Muscle layer of duodenum (tissue), 2 donors: ENCODE measurements at regions not wholly inside any gene's neighbourhood (a gene's known extent, or its start where the extent isn't known, plus 50 kb on each side); places are given as distances from the start of the nearest gene placed in this dataset.
"Not testable (repeated sequence)": the region's sequence is repeated elsewhere in the genome, so short reads cannot be mapped to it uniquely, and the experiment has no call there.

Experiments used
- H3K27ac ChIP-seq: one replicate; pipeline ENCODE4 v1.7.0; 2013; ENCODE audit warnings: mild to moderate bottlenecking, low read length
- H3K27me3 ChIP-seq: one replicate; pipeline ENCODE4 v1.7.0; 2013; ENCODE audit warnings: low read depth, mild to moderate bottlenecking, control low read depth, low read length
- H3K36me3 ChIP-seq, 2 donors: one replicate each; pipeline ENCODE4 v1.7.0; 2013; ENCODE audit warnings: low read length in 2 of 2, control low read depth in 1 of 2, mild to moderate bottlenecking in 1 of 2; ENCODE audit not compliant: insufficient read depth in 2 of 2, control insufficient read depth in 1 of 2
- H3K4me1 ChIP-seq, 2 donors: one replicate each; pipeline ENCODE4 v1.7.0; 2013; ENCODE audit warnings: low read length in 2 of 2, mild to moderate bottlenecking in 2 of 2, control low read depth in 1 of 2, moderate library complexity in 1 of 2; ENCODE audit not compliant: insufficient read depth in 2 of 2, control insufficient read depth in 1 of 2
- H3K4me3 ChIP-seq, 2 donors: one replicate each; pipeline ENCODE4 v1.7.0; 2013; ENCODE audit warnings: low read length in 2 of 2, low read depth in 1 of 2, mild to moderate bottlenecking in 1 of 2
- H3K9me3 ChIP-seq, 2 donors: one replicate each; pipeline ENCODE4 v1.7.0; 2013; ENCODE audit warnings: low read length in 2 of 2, control low read depth in 1 of 2, mild to moderate bottlenecking in 1 of 2; ENCODE audit not compliant: control insufficient read depth in 1 of 2
- donor health status: healthy.

DNA sequence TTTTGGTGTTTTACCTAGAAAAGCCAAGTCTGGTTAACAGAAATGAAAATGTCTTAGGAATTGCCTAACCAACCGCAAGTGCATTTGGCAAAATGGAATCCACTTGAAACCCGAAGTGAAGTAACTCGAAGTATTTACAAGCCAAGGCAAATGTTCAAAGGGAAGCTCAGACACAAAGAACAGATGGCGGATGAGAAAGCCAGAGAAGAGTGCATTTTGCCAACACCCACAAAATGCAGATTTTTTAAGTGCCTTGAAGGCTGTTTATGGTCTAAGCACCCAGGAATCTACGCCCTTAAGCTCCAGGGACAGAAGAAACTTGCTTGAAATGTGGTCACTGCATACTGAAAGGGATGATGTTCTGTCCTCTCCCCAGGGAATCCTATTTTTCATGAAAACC lies 70.0 kb upstream of the TBXT start:
- H3K27me3 ChIP-seq: no peaks in the 10 kb centered on the region
- H3K36me3 ChIP-seq: no peaks in the 10 kb centered on the region
- no peak overlapping the region for H3K27ac ChIP-seq
- H3K4me1 ChIP-seq: no peaks in the 10 kb centered on the region
- H3K4me3 ChIP-seq: no peak overlapping the region
- no peaks in the 10 kb centered on the region for H3K9me3 ChIP-seq

DNA sequence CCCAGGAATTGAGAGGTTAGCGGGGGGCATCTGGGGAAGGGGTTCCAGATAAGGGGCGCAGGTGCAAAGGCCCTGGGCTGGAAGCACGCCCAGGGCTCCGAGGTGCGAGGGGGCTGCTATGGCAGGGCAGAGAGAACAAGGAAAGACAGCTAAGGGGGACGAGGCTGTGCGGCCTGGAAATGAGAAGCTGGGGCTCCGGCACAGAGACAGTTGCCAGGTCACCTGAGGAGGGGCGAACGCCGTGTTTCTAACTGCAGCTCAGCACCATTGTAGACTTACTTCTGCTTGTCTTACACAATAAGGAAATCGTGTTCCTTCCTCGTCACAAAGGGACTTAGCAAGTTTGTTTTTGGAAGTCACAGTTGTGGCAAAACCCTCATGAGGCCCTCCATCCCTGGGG lies 68.9 kb upstream of the TBXT start:
- Histone ChIP-seq H3K4me3 (no peak overlapping the region), H3K27me3 (no peaks in the 10 kb centered on the region), H3K9me3 (no peaks in the 10 kb centered on the region), H3K27ac (no peak overlapping the region), H3K4me1 (no peaks in the 10 kb centered on the region), H3K36me3 (no peaks in the 10 kb centered on the region)

DNA sequence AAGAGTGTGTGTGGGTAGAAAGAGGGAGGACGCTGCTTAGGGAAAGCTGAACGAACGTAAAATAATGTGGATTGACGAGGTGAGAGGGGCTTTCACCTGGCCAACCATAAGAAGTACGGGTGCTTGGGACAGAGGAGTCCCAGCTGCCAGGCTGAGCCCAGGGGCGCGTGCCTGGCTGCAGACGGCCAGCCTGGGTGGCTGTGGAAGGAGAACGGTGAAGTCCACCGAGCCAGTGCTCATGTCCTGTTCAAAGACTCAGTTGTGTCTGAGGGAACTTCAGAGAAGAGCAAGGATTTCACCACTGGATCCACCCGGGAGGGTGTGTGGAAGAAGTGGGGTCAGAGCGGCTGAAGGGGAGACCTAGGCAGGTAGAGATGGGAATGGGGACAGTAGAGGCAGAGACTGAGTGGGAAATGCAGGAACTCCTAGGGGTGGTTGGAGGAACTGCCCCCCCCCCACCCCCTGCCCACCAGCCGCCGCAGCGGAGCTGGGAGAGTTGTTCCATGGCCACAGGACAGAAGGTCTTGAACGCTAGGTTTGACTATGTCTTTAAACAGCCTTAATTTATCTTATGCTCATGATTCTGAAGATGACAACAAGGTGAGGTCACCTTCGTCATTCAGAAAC lies 68.1 kb upstream of the TBXT start:
- no peak overlapping the region for H3K27ac ChIP-seq
- no peaks in the 10 kb centered on the region for H3K9me3 ChIP-seq
- H3K4me1 ChIP-seq: no peaks in the 10 kb centered on the region
- no peaks in the 10 kb centered on the region for H3K27me3 ChIP-seq
- no peaks in the 10 kb centered on the region for H3K36me3 ChIP-seq
- H3K4me3 ChIP-seq: no peak overlapping the region

DNA sequence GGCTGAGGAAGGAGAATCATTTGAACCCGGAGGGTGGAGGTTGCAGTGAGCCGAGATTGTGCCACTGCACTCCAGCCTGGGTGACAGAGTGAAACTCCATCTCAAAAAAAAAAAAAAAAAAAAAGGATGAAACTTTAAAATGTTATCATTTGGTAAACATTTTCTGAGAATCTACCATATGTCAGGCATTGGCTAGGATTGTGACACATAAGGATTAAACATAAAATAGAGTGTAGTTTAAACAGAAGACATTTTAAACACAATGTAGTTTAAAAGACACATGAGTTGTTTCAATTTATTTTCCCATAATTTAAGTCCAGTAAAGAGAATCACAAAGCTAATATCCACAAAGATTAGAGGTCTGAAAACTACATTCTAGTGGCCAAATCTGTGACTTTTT lies 63.5 kb upstream of the TBXT start:
- H3K4me3 ChIP-seq, H3K9me3 ChIP-seq, H3K27ac ChIP-seq, H3K27me3 ChIP-seq, H3K36me3 ChIP-seq, H3K4me1 ChIP-seq: not testable (repeated sequence)

DNA sequence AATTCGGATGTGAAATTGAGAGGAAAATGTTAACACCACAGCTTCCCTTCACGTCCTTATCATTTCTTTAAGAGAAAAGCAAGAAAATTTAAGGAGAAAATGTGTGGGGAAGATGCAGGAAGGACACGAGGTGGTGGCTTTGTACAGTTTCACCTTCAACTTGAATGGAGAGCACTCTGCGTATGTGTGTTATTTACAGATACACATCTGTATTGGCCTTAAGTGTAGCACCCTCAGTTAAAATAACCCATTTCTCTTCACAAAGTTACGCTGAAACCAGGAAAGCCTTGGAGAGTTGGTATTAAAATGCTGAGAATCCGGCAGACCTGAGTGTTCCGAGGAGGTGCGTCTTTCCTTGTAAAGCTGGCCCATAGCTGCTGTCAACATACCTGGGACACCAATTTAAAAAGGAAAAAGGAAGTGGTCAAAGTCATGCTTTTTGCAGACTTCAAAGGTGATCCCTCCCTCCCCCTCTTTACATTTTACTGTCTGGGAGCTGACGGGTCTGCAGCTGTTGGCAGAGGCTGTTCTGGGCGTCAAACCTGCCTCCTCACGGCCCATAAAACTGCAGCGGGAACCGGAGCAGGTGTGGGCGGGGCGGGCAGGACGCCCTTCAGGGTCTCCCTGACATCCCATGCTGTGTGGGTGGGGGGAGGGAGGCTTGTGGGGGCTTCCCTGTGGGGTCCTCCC lies 61.3 kb upstream of the TBXT start:
- no peak overlapping the region for H3K4me3 ChIP-seq
- no peaks in the 10 kb centered on the region for H3K4me1 ChIP-seq
- no peaks in the 10 kb centered on the region for H3K36me3 ChIP-seq
- no peak overlapping the region for H3K27ac ChIP-seq
- H3K9me3 ChIP-seq: no peaks in the 10 kb centered on the region
- H3K27me3 ChIP-seq: peaks cover 10% of the 10 kb centered on the region

DNA sequence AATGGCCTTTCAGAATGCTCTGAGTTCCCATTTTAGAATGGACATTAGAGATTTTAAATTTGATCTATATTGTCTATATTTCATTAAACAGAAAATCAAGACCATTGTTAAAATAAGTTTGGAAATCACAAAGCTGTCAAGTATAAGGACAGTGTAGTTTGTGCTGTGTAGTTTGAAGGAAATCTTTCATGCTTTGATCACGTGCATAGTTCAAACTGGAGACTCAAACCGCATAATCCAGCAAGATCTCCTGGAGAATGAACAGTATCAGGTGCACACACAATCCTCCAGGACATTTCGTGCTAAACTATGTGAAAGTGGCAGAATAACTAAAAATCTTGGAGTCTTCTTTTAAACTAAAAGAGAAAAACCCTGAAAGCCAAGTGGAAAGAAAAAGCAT lies 60.8 kb upstream of the TBXT start:
- H3K4me1 ChIP-seq: no peaks in the 10 kb centered on the region
- H3K9me3 ChIP-seq: no peaks in the 10 kb centered on the region
- no peak overlapping the region for H3K27ac ChIP-seq
- H3K4me3 ChIP-seq: no peak overlapping the region
- peaks cover 14% of the 10 kb centered on the region for H3K27me3 ChIP-seq
- no peaks in the 10 kb centered on the region for H3K36me3 ChIP-seq

DNA sequence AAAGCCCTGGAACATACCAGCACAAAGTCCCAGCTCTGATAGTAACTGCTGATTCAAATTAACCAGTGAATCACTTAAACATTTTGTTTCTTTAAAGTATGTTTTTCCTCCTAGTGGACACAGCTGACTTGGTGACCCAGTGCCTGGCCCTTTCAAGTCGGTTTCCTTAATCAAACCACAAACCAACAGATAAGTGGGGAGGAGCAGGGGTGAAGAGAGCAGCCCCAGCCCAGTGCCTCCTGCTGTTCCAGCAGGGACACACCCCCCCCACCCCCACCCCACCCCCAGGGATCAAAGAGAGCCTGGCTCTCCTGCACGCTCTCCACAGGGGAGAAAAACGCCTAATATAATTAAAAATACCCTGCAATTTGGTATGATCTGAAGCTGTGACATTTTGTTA lies 55.4 kb upstream of the TBXT start:
- Histone ChIP-seq H3K4me3 (no peak overlapping the region), H3K4me1 (no peaks in the 10 kb centered on the region), H3K27me3 (peaks cover 13% of the 10 kb centered on the region), H3K9me3 (no peaks in the 10 kb centered on the region), H3K27ac (no peak overlapping the region), H3K36me3 (no peaks in the 10 kb centered on the region)

DNA sequence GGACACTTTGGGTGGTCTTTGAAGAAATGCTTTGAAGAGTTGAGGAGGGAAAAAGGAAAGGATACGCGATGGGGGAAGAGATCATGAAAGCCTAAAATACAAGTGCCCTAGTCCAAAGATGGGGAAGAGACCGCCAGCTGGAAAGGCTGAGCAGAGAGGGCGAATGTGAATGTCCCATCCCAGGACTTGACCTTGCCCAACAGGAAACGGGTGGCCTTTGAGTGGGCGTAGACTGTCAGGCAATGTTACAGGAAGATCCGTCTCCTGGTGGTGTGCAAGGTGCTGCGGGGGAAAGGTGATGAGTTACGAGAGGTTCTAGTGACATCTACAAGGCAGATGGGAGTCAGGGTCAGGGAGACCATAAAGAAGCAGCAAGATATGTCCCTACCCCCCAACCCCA lies 55.0 kb upstream of the TBXT start:
- H3K9me3 ChIP-seq: no peaks in the 10 kb centered on the region
- no peak overlapping the region for H3K27ac ChIP-seq
- H3K4me1 ChIP-seq: no peaks in the 10 kb centered on the region
- no peaks in the 10 kb centered on the region for H3K36me3 ChIP-seq
- H3K4me3 ChIP-seq: no peak overlapping the region
- H3K27me3 ChIP-seq: peaks cover 8% of the 10 kb centered on the region

DNA sequence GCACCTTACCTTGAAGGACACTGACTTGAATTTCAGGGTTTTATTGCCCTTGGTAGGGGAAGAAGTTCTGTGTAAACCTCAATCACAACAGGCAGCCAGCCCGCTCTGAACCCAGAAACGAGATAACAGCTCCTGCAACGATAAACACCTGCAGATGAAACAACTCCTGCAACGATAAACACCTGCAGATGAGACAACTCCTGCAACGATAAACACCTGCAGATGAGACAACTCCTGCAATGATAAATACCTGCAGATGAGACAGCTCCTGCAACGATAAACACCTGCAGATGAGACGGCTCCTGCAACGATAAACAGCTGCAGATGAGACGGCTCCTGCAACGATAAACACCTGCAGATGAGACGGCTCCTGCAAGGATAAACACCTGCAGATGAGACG lies 54.0 kb upstream of the TBXT start:
- no peak overlapping the region for H3K4me3 ChIP-seq
- H3K27ac ChIP-seq: no peak overlapping the region

DNA sequence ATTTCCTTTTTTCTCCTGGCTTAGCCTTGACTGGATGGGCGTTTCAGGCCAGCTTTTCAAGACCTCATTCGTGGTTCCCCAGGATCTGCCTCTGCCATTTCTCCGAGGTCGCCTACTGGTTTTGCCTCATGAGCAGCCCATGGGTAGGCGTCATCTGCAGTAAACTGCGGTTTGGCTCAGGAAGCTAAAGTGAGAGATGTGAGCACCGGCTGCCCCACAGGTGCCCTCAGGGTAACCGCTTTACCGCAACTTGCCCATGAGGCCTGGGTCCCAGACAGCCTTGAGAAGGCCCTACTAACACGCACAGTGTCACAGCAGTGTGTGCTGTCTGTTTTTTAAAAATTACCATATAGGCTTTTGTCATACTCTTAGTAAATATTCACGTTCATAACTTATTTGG lies 53.4 kb upstream of the TBXT start:
- no peaks in the 10 kb centered on the region for H3K9me3 ChIP-seq
- H3K4me3 ChIP-seq: no peak overlapping the region
- no peaks in the 10 kb centered on the region for H3K4me1 ChIP-seq
- peaks cover 5% of the 10 kb centered on the region for H3K27me3 ChIP-seq
- no peaks in the 10 kb centered on the region for H3K36me3 ChIP-seq
- no peak overlapping the region for H3K27ac ChIP-seq

More for the DNA sequence above, 54.0 kb upstream of the TBXT start:
- Histone ChIP-seq H3K4me1 (no peaks in the 10 kb centered on the region), H3K9me3 (no peaks in the 10 kb centered on the region), H3K36me3 (no peaks in the 10 kb centered on the region), H3K27me3 (peaks cover 5% of the 10 kb centered on the region)
